Right lobe of liver (tissue), 4 donors: ENCODE measurements at regions not wholly inside any gene's neighbourhood (a gene's known extent, or its start where the extent isn't known, plus 50 kb on each side); places are given as distances from the start of the nearest gene placed in this dataset.

Source experiments
- CTCF ChIP-seq, 4 donors: fragments of 200-600 bp in 3 of 4; fragments of 450-650 bp in 1 of 4; IDR thresholded peaks; one replicate each; pipeline versions ENCODE4 v1.5.1 to v1.8.0; 2016 to 2022; ENCODE audit warnings: antibody characterized with exemption in 4 of 4, mild to moderate bottlenecking in 2 of 4
- POLR2A ChIP-seq: fragments of 450-650 bp; IDR thresholded peaks from one replicate; pipeline ENCODE4 v1.6.1; 2017; ENCODE audit warnings: antibody characterized with exemption, mild to moderate bottlenecking
- donor health status: DM: no; HTN: no; CAD: no.
- donor health status: DM: no; HTN: no; CAD: no.
- donor health status: DM: no; HTN: yes; CAD: no.

GRCh38 chr5:136620621-136621020 lies 255.3 kb upstream of the TRPC7 start:
- TF ChIP-seq CTCF (IDR thresholded peaks at IDR 0.05) (no peak), POLR2A (no peak)
